ENCODE measurements at regions not wholly inside any gene's neighbourhood (a gene's known extent, or its start where the extent isn't known, plus 50 kb on each side); places are given as distances from the start of the nearest gene placed in this dataset.

- TF ChIP-seq CTCF (conservative IDR thresholded peaks at IDR 0.05; ENCODE audit: low read length) (no peak), EZH2phosphoT487 (IDR thresholded peaks at IDR 0.05; ENCODE audit: borderline replicate concordance) (no peak)
Measured at GRCh38 chr1:106899644-106900043, 156.8 kb upstream of the PRMT6 start.
